ENCODE measurements at regions not wholly inside any gene's neighbourhood (a gene's known extent, or its start where the extent isn't known, plus 50 kb on each side); places are given as distances from the start of the nearest gene placed in this dataset.

DNA sequence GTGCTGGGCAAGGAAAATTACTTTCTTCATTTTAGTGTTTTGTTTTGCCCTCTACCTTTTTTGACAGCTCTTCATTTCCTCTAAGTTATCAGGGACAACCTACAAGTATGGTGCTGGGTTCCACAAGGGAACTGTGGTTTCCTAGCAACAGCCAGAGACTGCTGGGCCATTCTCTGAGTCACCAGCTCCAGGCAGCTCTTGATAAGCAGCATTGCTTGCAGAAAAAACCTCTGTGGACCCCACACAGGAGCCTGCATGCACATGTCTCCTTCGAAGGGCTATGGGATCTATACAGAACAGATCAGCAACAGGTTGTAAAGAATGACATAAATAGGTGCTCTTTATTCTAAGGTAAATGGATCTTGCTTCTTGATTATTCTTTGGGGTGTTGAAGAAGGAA is 81.0 kb upstream of the CCDC196 start:
- no peaks in the 10 kb centered on the region for H3K27me3 Mint-ChIP-seq (ENCODE audit: unreplicated experiment)
- H3K27ac Mint-ChIP-seq (ENCODE audit: unreplicated experiment), result no peak overlapping the region
- TF ChIP-seq, protein P1, sequence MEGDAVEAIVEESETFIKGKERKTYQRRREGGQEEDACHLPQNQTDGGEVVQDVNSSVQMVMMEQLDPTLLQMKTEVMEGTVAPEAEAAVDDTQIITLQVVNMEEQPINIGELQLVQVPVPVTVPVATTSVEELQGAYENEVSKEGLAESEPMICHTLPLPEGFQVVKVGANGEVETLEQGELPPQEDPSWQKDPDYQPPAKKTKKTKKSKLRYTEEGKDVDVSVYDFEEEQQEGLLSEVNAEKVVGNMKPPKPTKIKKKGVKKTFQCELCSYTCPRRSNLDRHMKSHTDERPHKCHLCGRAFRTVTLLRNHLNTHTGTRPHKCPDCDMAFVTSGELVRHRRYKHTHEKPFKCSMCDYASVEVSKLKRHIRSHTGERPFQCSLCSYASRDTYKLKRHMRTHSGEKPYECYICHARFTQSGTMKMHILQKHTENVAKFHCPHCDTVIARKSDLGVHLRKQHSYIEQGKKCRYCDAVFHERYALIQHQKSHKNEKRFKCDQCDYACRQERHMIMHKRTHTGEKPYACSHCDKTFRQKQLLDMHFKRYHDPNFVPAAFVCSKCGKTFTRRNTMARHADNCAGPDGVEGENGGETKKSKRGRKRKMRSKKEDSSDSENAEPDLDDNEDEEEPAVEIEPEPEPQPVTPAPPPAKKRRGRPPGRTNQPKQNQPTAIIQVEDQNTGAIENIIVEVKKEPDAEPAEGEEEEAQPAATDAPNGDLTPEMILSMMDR (IDR thresholded peaks at IDR 0.05; ENCODE audit: unreplicated experiment), result no peak
- no peaks in the 10 kb centered on the region for H3K36me3 Mint-ChIP-seq (ENCODE audit: low read depth, unreplicated experiment)
- H3K9me3 Mint-ChIP-seq (ENCODE audit: unreplicated experiment), result no peaks in the 10 kb centered on the region
- no peak for DNase-seq (ENCODE audit: low spot score)
- H3K4me3 Mint-ChIP-seq (ENCODE audit: unreplicated experiment), result no peak overlapping the region
- peaks cover 11% of the 10 kb centered on the region for H3K4me1 Mint-ChIP-seq (ENCODE audit: unreplicated experiment)

DNA sequence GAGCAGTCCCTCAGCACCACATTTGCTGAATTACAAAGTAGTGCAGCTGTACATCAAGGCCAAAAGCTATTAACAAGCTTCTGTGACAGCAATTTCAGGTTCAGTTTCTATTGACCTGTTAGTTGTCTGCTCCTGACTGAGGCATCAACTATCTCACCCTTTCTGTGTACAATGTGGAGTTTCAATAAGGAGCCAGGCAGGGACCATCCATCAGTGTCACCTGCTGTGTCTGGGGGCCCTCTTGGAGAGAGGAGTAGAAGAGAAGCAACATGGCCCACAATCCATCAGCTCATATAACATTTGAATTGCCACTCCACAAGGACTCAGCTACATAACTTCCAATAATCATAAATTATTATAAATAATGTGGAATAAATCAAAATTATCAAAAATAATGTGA is 72.3 kb upstream of the CCDC196 start:
- Mint-ChIP-seq H3K36me3 (ENCODE audit: low read depth, unreplicated experiment) (no peaks in the 10 kb centered on the region), H3K27ac (ENCODE audit: unreplicated experiment) (no peak overlapping the region), H3K9me3 (ENCODE audit: unreplicated experiment) (no peaks in the 10 kb centered on the region), H3K4me1 (ENCODE audit: unreplicated experiment) (no peaks in the 10 kb centered on the region), H3K4me3 (ENCODE audit: unreplicated experiment) (no peak overlapping the region), H3K27me3 (ENCODE audit: unreplicated experiment) (no peaks in the 10 kb centered on the region)
- no peak for DNase-seq (ENCODE audit: low spot score)
- TF ChIP-seq, protein P1 (IDR thresholded peaks at IDR 0.05; ENCODE audit: unreplicated experiment), result no peak

DNA sequence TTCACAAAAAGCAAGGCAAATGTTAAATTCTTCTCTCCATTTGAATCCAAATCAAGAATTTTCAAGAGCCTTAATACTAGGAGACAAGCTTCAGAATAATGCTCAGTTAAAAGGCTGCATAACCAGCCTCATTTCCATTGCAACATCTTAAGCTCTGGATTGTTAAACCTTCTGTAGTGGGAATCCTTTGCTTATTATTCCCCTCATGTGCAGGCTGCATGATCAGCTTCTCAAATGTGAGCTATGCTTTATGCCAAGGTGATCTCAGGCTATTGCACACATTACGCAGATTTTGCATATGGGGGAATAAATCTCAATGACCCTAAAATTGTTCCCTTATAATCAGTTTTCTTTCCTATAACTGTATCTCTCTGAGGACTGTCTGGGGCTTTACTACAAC is 71.7 kb upstream of the CCDC196 start:
- Mint-ChIP-seq H3K4me3 (ENCODE audit: unreplicated experiment) (no peak overlapping the region), H3K4me1 (ENCODE audit: unreplicated experiment) (no peaks in the 10 kb centered on the region), H3K27ac (ENCODE audit: unreplicated experiment) (no peak overlapping the region), H3K27me3 (ENCODE audit: unreplicated experiment) (no peaks in the 10 kb centered on the region), H3K9me3 (ENCODE audit: unreplicated experiment) (no peaks in the 10 kb centered on the region), H3K36me3 (ENCODE audit: low read depth, unreplicated experiment) (no peaks in the 10 kb centered on the region)
- TF ChIP-seq, protein P1 (IDR thresholded peaks at IDR 0.05; ENCODE audit: unreplicated experiment), result no peak
- no peak for DNase-seq (ENCODE audit: low spot score)

DNA sequence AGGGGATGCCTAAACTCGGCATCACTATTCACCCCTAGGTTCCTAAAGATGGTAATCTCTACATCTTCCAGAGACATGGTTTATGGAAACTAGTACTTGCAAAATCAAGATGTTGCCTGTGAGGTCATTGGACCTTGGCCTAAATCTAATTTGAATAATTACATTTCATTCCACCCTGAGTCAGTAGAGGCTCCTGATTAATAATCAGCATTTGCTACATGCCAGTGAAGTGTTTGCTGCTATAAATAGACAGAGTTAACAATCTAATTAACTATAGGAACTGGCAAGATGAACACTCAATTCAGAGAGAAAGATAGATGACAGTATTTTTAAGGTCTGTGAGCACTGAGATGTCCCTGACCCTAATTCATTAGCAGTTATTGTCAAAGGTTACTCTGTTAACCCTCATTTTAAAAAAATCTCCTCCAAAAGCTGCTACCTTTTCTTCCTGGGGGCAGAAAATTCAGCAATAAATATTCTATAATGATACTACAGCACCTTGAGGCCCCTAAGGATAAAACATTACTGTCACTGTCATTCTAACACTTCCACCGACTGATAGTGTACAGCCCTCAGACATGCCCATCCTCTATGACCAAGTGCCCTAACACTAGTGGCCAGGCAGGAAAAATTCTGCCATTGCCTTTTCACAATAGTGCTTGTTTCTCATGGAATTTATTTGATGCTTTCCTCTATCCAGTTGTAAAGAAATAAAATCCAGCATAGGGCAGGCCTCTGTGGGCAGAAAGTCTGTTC is 65.7 kb upstream of the CCDC196 start:
- H3K27me3 Mint-ChIP-seq (ENCODE audit: unreplicated experiment), result no peaks in the 10 kb centered on the region
- no peak overlapping the region for H3K4me3 Mint-ChIP-seq (ENCODE audit: unreplicated experiment)
- H3K27ac Mint-ChIP-seq (ENCODE audit: unreplicated experiment), result no peak overlapping the region
- TF ChIP-seq, protein P1 (IDR thresholded peaks at IDR 0.05; ENCODE audit: unreplicated experiment), result no peak
- no peaks in the 10 kb centered on the region for H3K9me3 Mint-ChIP-seq (ENCODE audit: unreplicated experiment)
- DNase-seq (ENCODE audit: low spot score), result no peak
- H3K36me3 Mint-ChIP-seq (ENCODE audit: low read depth, unreplicated experiment), result no peaks in the 10 kb centered on the region
- H3K4me1 Mint-ChIP-seq (ENCODE audit: unreplicated experiment), result no peaks in the 10 kb centered on the region
